RWPE2 (cell line): ENCODE measurements at regions not wholly inside any gene's neighbourhood (a gene's known extent, or its start where the extent isn't known, plus 50 kb on each side); places are given as distances from the start of the nearest gene placed in this dataset.

Experiments
- ATAC-seq: fragments of 200-7000 bp; cut with Tn5 transposase; 3 replicates; pipeline ENCODE4 v1.9.1; 2021; ENCODE audit warnings: low read depth
- DNase-seq: peaks from one replicate; pipeline ENCODE4 v3.0.0-alpha.2; 2020; ENCODE audit warnings: low spot score
- H3K27ac ChIP-seq: fragments of 450-650 bp; 2 replicates; pipeline ENCODE4 v1.5.1; 2017; ENCODE audit warnings: mild to moderate bottlenecking; ENCODE audit not compliant: poor library complexity, severe bottlenecking
- H3K27me3 ChIP-seq: fragments of 250-450 bp; sonication (Bioruptor Pico); 2 replicates; pipeline ENCODE4 v1.5.1; 2021; ENCODE audit warnings: mild to moderate bottlenecking, moderate library complexity; ENCODE audit not compliant: insufficient read depth, poor library complexity, severe bottlenecking
- H3K36me3 ChIP-seq: fragments of 250-450 bp; sonication (Bioruptor Pico); 2 replicates; pipeline ENCODE4 v1.5.1; 2020; ENCODE audit warnings: low read depth, mild to moderate bottlenecking, moderate library complexity
- H3K4me1 ChIP-seq: fragments of 250-450 bp; sonication (Bioruptor Pico); 2 replicates; pipeline ENCODE4 v1.5.1; 2021; ENCODE audit warnings: mild to moderate bottlenecking, moderate library complexity; ENCODE audit not compliant: insufficient read depth, poor library complexity, severe bottlenecking
- H3K4me3 ChIP-seq: fragments of 250-450 bp; sonication (Bioruptor Pico); 2 replicates; pipeline ENCODE4 v1.5.1; 2021; ENCODE audit warnings: mild to moderate bottlenecking, moderate library complexity; ENCODE audit not compliant: severe bottlenecking
- H3K9me3 ChIP-seq: fragments of 250-450 bp; sonication (Bioruptor Pico); 2 replicates; pipeline ENCODE4 v1.5.1; 2021; ENCODE audit warnings: mild to moderate bottlenecking, moderate library complexity; ENCODE audit not compliant: severe bottlenecking
- CTCF ChIP-seq: fragments of 450-650 bp; IDR thresholded peaks from one replicate; pipeline ENCODE4 v1.5.1; 2017; ENCODE audit warnings: mild to moderate bottlenecking, moderate library complexity; ENCODE audit not compliant: poor library complexity, severe bottlenecking

GRCh38 chr6:22411376-22412105, 114.7 kb upstream of the PRL start:
- ATAC-seq (no peak), DNase-seq (no peak)
- Histone ChIP-seq H3K9me3 (no peaks in the 10 kb centered on the region), H3K27ac (no peak overlapping the region), H3K4me1 (no peaks in the 10 kb centered on the region), H3K27me3 (no peaks in the 10 kb centered on the region), H3K36me3 (no peaks in the 10 kb centered on the region), H3K4me3 (no peak overlapping the region)
- no peak for TF ChIP-seq CTCF

- DNase-seq, result no peak
- ATAC-seq, result no peak
- no peaks in the 10 kb centered on the region for H3K36me3 ChIP-seq
- H3K27me3 ChIP-seq, result no peaks in the 10 kb centered on the region
- H3K9me3 ChIP-seq, result no peaks in the 10 kb centered on the region
- H3K4me1 ChIP-seq, result no peaks in the 10 kb centered on the region
- TF ChIP-seq CTCF, result no peak
- no peak overlapping the region for H3K4me3 ChIP-seq
- H3K27ac ChIP-seq, result no peak overlapping the region
Observed at GRCh38 chr6:22412994-22413393, 116.2 kb upstream of the PRL start.

- no peak overlapping the region for H3K4me3 ChIP-seq
- DNase-seq, result no peak
Observed at GRCh38 chr6:22413681-22414311, 117.0 kb upstream of the PRL start.

GRCh38 chr6:22418714-22419113, 121.9 kb upstream of the PRL start:
- peaks cover 8% of the 10 kb centered on the region for H3K4me1 ChIP-seq
- no peak overlapping the region for H3K4me3 ChIP-seq
- TF ChIP-seq CTCF, result no peak
- ATAC-seq (no peak), DNase-seq (no peak)
- no peaks in the 10 kb centered on the region for H3K27me3 ChIP-seq
- H3K27ac ChIP-seq, result no peak overlapping the region
- 0 out of 2 replicates have a peak, but pooled peaks cover 3% of the 10 kb centered on the region for H3K36me3 ChIP-seq
- H3K9me3 ChIP-seq, result peaks cover 8% of the 10 kb centered on the region

More at GRCh38 chr6:22413681-22414311, 117.0 kb upstream of the PRL start:
- Histone ChIP-seq H3K27ac (no peak overlapping the region), H3K36me3 (0 out of 2 replicates have a peak, but pooled peaks cover 3% of the 10 kb centered on the region), H3K27me3 (no peaks in the 10 kb centered on the region), H3K9me3 (no peaks in the 10 kb centered on the region), H3K4me1 (no peaks in the 10 kb centered on the region)
- ATAC-seq, result no peak
- TF ChIP-seq CTCF, result no peak

GRCh38 chr6:22421198-22421597, 124.4 kb upstream of the PRL start:
- no peak for TF ChIP-seq CTCF
- Histone ChIP-seq H3K4me1 (peaks cover 8% of the 10 kb centered on the region), H3K4me3 (no peak overlapping the region), H3K36me3 (0 out of 2 replicates have a peak, but pooled peaks cover 3% of the 10 kb centered on the region), H3K9me3 (peaks cover 8% of the 10 kb centered on the region), H3K27ac (peak overlapping the region; percentile 27), H3K27me3 (no peaks in the 10 kb centered on the region)
- DNase-seq, result no peak
- ATAC-seq, result peak; percentile 70
